HG02981 (cell line): ENCODE measurements at regions not wholly inside any gene's neighbourhood (a gene's known extent, or its start where the extent isn't known, plus 50 kb on each side); places are given as distances from the start of the nearest gene placed in this dataset.
"Not testable (repeated sequence)": the region's sequence is repeated elsewhere in the genome, so short reads cannot be mapped to it uniquely, and the experiment has no call there.

Experiments
- ATAC-seq: cut with Tn5 transposase; IDR thresholded peaks from one replicate; pipeline ENCODE4 v1.9.1; 2021; ENCODE audit warnings: mild to moderate bottlenecking, moderate library complexity; ENCODE audit not compliant: unreplicated experiment

DNA sequence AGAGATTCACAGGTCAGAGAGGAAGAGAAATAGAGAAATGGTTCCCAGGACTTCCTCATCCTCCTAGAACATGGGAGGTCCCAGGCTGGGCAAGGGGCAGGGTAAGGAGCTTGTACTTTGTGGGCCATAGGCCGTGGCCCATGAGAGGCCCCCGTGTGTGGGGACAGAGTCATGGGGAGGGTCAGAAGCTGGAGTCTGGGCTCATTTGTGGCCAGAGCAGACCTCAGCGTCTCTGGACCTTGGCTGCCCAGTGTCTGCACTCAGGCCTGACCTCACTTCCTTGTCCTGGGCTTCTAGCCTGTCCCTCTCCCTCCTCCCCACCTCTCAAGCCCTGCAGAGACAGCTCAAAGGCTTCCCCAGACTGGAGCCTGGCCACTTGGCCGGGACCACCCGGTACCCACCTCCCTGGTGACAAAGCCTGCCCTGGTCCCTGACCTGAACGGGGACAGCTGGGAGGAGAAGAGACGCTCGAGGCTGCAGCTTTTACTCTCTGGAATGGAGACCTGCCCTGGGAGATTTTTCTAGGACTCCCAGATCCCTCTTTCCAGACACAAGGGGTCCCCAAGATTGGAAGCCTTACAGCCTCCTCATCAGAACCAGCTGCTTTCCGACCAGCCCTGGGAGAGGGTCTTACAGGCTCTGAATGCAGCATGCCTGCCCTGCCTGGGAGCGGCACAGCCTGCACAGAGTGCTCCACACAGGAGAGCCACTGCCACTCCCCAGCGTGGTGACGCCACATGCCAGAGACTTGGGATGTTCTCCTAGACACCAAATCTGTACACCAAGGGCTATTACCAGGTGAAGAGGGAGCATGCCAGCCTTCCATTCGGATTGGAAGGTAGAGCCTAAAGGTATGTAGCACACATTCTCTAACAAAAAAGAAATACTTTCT lies 569.0 kb upstream of the B3GAT1 start:
- no peak for ATAC-seq

DNA sequence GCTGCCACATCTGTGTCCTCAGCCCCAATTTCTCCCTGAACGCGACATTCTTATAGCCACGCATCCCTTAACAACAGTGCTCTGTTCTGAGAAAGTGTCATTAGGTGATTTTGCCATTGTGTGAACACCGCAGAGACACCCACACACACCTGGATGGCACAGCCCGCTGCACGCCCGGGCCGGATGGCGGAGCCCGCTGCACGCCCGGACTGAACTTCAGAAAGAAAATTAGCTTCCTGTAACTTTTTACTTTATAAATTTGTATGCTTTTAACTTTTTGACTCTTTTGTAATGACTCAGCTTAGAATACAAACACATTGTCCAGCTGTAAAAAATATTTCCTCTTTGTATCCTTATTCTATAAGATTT lies 567.0 kb upstream of the B3GAT1 start:
- ATAC-seq: not testable (repeated sequence)

DNA sequence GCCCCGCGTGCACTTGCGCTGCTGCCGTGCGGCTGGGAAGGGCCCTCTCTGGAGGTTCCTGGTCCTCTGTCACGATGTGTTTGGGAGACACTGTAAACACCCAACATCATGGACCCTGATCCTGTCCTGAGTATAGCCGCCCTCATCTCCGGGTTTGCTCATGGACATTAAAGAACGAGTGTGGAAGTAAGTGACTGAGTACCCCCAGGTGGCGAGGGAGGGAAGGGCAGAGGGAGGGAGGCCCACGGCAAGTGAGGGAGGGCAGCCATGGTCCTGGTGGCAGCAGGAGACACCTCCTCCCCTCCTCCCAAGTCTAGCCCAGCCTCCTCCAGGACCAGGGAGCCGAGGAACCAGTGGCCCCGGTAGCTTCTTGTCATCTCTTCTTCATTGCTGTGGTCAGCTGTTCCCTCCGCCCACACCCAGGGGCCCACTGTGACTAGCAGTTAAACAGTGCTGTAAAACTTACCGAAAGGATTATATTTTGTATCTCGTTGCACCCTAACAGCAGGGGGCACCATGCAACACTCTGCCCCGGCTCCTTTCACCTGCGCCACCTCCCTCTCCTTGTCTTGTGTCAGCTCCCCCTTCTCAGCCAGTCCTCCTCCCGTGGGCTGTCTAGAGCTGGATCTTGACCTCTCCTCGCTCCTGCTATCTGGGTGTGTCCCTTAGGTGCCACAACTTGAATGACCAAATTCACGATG lies 566.5 kb upstream of the B3GAT1 start:
- no peak for ATAC-seq

DNA sequence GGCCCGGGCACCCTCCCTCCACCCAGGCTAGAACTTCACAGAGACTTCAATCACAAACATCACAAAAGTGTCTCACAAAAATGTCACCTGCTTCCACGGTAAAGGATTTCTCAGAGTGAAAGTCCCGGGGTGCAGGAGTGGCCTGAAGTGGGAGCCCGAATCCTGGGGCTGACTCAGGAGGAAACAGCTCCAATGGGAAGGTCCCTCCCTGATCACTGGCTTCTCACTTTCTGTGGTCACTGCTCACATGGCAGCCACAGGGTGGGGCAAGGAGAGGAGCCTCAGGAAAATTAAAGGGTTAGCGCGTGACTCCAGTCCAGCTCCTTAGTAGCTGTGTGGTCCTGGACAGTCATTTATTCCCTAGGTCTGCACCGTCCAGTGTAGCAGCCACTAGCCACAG lies 564.5 kb upstream of the B3GAT1 start:
- ATAC-seq: no peak

DNA sequence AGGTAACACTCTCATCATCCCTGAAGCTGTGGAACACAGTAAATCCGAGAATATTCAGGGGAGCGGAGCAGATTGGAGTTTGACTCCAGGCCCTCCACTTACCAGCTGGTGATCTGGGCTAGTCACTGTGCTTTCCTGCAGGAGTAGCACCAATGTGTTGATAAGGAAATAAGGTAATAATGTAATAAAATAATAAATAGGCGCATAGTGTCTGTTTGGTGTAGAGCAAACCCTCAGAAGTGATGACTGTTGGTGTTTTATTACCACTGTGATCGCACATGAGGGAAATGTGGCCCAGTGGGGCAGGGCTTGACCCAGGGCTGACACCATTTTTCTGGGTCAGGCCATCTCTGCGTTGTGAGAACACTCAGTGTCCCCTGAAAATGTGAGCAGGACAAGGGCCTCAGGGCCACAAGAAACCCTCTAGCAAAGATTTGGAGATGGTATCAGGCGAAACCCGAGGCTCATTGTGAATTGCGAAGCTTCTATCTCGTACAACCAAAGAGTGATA lies 563.9 kb upstream of the B3GAT1 start:
- no peak for ATAC-seq

DNA sequence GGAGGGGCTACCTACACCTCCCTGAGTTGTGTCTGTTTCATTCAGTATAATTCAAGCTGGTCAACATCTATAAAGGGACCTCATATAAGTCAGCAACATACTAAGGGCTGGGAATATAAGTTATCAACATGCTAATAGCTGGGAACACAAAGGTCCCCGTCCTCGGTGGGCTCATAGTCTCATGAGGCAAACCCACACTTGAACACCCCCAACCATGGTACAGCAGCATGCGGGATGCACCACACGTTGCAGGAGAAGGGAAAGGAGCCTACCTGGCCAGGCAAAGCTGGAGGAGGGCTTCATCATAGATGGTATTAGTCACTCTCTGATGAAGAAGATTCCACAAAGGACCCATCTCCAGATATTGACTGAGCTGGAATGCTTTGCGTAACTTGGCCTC lies 561.8 kb upstream of the B3GAT1 start:
- no peak for ATAC-seq

DNA sequence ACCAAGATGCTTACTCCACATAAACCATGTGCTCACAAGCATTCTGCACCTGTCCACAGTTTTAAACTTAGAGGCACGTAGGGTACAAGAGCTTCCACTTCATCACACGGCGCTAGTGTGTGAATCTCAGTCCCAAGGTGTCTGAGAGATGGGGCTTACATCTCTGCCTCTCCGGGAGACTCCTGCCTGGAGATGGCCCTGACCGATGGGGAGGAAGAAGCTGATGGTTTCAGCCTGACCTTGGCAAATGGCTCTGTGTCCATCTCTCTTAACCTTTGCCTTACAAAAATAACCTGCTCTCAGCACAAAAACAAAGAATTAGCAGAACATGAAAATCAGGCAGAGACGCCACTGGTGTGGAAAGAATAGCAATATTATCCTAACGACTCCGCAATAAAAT lies 559.3 kb upstream of the B3GAT1 start:
- no peak for ATAC-seq

DNA sequence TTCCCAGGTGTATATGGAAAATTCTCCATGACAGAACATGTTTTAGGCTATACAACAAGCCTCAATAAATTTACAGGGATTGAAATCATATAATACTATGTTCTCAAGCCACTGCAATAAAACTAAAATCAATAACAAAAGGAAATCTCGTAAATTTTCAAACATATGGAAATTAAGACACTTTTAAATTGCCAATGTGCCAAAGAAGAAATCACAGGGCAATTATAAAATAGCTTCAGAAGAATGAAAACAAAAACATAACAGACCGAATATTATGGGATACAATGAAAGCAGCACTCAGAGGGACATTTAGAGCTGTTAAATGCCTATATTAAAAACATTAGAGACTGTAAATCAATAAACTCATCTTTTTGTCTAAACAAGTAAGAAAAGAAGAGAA lies 555.7 kb upstream of the B3GAT1 start:
- no peak for ATAC-seq

DNA sequence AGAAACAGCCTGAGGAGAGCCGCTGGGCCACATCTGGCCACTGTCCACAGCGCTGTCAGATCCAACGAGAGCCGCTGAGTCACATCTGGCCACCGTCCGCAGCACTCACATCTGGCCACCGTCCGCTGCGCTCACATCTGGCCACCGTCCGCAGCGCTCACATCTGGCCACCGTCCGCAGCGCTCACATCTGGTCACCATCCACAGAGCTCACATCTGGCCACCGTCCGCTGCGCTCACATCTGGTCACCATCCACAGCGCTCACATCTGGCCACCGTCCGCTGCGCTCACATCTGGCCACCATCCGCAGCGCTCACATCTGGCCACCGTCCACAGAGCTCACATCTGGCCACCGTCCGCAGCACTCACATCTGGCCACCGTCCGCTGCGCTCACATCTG lies 549.3 kb upstream of the B3GAT1 start:
- not testable (repeated sequence) for ATAC-seq

DNA sequence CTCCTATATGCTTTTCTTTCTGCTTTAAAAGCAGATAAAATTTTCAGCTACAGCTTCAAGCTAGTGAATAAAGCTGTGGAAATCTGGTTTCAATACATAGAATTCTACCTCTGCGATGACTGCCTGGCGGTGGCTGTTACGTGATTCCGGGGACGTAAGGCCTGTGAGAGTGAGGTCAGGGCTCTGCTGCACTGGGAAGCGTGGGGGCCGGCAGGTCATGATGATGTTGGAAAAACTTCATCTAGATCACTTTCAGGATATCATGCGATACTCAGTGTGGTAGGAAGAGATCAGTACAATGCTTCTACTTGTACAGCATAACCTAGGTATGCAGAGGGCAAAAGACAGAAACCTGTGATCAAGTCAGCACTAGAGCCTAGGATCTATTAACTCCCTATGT lies 546.8 kb upstream of the B3GAT1 start:
- no peak for ATAC-seq

DNA sequence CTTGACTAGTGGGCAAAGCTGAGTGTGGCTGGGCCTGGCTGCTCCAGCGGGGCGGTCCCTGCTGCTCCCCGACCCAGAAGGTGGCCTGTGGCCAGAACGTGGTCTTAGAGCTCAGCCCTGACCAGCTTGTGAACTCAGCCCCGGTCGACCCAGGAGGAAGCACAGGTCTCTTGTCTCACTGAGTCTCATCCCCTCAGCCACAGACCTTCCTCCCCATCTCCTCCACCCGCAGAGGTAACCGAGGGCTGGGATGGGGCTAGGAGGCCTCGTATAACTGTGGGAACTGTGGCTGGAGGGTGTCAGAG lies 546.2 kb upstream of the B3GAT1 start:
- ATAC-seq: no peak

DNA sequence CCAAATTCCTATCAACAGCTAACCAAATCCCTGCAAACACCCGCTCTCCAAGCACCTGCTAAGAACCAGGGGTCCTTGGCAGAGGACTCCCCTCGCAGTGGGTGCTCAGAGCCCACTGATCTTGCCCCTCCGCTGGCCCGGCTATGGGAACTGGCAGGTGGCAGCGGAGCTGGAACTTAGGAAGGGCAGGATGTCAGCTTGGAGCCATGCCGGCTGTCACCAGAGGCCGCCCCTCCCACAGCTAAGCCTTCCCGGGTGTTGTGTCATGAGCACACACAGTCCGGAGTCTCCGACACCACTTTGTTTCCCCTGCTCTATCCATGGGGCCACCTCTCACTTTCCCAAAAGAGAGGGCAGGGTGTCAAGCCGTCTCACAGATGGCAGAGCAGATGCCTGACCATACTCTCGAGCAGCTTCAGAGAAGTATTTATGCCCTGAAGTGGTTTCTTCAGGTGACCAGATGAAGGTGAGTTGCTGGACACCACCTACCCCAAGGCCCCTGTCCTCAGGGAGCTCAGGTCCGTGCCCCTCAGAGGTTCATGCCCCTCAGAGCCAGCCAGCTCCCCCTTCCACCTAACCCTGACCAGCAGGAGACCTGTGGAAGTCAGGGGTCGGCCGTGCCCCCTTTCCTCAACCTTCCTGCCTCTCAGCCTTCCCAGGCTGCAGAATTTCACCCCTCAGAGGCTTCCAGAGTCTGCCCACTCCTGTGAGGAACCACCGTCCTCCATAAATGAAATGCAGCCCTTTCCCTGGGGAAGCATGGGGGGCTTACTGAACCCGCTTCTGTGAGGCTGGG lies 545.7 kb upstream of the B3GAT1 start:
- no peak for ATAC-seq

DNA sequence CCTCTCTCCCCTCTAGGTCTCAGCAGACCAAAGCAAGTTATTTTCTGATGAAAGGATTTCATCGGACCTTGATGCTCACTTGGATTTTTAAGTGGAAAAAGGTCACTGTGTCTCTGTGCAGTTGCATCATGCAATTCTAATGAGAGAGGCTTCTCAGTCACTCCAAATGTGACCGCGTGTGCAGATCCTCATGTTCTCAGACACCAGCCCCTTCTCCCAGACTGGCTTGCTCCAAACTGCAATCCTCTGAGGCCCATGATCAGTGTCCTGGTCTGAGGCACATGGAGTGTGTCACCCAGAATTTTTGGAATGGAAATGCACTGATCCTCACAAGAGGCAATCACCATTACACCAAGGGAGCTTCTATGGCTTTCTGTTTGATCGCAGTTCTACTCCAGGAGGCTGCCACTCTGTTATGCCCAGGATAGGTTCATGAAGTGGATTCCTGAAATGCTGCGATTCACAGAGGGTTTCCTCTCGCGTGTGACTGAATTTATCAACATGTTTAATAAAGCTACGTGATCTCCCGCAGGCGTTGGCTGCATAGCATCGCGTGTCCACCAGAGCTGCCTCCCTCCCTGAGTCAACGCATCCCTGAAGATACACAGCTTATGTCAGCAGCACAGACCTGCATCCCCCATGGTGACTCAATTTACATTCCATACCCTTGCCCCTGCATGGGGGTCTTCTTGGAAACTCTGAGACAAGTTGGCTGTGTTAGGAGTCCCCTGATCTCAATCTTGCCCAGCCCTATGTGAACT lies 544.6 kb upstream of the B3GAT1 start:
- no peak for ATAC-seq

DNA sequence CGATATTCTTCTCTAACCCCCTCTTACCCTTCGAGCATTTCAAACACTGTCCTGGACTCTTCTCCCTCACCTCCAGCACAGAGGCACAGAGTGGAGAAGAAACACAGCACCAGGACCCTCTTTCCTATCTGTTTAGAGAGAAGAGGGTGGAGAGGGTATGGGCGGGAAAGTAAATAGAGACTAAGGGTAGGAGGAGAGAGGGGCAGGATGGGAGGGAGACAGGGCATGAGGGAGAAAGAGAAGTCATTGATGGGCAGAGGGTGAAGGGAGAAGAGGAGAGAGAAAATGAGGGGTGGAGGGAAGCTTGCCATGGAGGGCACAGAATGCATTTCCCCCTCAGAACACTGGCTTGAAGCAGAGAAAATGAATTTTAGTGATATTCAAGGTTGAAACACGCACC lies 543.9 kb upstream of the B3GAT1 start:
- ATAC-seq: not testable (repeated sequence)

DNA sequence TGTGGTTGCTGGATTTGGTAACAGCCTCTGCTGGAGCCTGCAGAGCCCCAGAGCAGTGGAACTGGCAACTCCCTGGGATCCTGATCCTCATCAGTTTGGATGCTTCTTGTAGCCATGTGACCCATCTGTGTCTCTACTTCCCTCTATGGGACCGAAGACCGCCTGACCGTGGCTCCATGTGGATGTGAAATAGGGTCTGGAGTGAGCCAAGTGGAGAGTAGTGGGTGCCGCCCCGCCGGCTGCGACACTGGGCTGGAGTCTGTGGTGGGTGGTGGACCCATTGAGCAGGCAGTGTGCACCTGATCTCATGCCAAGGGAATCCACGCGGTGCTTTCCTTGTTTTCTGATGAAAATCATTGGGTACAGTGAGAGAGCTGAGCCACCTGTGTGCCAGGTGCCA lies 543.2 kb upstream of the B3GAT1 start:
- ATAC-seq: no peak

DNA sequence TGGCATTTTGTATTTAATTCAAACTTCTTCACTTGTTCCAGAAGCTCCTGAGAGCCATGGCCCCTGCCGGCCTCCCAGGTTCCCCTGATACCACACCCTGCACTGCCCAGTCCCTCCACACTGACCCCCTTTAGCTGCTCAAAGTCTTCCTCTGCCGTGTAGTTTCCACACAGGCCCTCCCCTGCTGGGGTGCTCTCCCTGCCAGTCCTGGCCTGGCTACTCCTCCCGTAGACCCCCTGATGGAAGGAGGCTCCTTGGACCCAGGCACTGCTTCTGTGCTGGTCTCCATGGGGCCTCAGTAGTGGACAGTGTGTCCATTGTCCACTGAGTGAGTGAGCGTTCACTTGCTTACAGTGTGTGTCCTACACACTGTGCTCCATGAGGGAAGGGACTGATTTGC lies 542.4 kb upstream of the B3GAT1 start:
- not testable (repeated sequence) for ATAC-seq

DNA sequence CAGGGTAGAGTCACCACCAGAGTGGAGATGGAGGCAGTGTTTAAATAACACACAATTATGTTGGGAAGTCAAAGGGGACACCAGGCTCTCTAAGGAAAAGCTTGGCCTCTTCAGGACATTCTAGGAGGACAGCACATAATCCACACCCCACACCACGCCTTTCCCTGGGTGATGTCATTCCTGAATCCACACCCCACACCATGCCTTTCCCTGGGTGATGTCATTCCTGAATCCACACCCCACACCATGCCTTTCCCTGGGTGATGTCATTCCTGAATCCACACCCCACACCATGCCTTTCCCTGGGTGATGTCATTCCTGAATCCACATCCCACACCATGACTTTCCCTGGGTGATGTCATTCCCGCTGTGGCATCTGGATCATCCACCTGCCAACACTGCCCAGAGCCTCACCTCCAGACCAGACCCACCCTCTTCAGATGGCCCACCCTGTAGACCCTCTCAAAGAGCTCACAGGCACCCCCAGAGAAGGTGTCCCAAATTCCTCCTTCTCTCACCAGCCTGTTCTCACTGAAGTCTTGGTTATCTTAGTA lies 541.5 kb upstream of the B3GAT1 start:
- ATAC-seq: not testable (repeated sequence)

DNA sequence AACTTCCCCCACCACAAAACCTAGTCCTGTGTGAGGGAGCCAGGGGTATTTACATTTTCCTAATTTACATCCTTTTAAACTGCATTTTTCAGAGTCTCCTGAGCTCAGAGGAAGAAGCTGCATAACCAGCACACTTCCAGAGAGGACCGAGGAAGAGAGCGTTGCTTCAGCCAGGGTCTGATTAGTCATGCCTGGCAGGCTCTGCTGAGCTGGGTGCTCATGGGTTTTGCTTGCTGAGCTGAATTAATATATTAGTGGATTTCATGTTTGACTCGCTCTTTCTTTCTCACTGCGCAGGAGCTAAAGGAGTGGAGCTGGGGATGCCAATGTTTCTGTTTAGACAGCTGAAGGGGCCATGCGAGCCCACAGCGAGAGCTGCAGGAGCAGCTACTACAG lies 539.3 kb upstream of the B3GAT1 start:
- no peak for ATAC-seq

DNA sequence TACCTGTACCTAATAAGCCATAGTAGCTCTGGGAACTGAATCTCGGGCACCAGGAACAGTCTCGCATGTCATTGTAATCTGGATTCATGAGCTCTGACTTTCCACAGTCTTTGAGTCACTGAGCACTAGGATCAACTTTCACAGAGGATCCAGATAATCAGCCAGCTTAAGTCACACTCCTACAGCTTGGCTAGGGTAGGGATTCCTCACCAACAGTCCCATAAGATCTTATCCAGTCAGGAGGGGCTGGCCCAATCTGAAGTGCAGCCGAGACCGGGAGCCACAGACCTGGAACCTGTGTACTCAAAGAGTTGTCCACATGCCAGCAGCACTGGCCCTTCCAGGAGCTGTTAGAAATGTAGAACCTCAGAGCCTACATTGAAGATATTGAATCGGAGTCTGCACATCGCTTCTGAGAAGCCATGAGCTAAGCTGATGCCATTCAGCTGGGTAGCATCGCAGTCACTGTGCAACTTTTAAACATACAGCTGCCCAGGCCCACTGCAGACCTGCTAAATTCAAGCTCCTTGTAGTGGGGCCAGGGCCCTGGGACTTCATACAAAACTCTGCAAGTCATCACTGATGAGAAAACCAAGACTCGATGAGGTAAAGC lies 538.8 kb upstream of the B3GAT1 start:
- no peak for ATAC-seq
